ENCODE measurements at regions not wholly inside any gene's neighbourhood (a gene's known extent, or its start where the extent isn't known, plus 50 kb on each side); places are given as distances from the start of the nearest gene placed in this dataset.
"Not testable (repeated sequence)": the region's sequence is repeated elsewhere in the genome, so short reads cannot be mapped to it uniquely, and the experiment has no call there.

GRCh38 chr14:38589747-38590350 is 334.0 kb upstream of the CLEC14A start:
- DNase-seq, result no peak
- Mint-ChIP-seq H3K4me3 (no peak overlapping the region), H3K9me3 (peaks cover 2 to 28% (median 9%) of the 10 kb centered on the region in 6 donors), H3K4me1 (no peaks in the 10 kb centered on the region), H3K36me3 (no peaks in the 10 kb centered on the region), H3K27ac (no peak overlapping the region), H3K27me3 (ENCODE audit: low read depth in 3 of 3) (no peaks in the 10 kb centered on the region)

- H3K36me3 Mint-ChIP-seq, result no peaks in the 10 kb centered on the region
- peaks cover 0 to 26% (median 2%) of the 10 kb centered on the region in 6 donors for H3K9me3 Mint-ChIP-seq
- no peaks in the 10 kb centered on the region for H3K4me1 Mint-ChIP-seq
- no peaks in the 10 kb centered on the region for H3K27me3 Mint-ChIP-seq (ENCODE audit: low read depth in 3 of 3)
- H3K4me3 Mint-ChIP-seq, result no peak overlapping the region
- H3K27ac Mint-ChIP-seq, result no peak overlapping the region
- no peak for DNase-seq
Measured at GRCh38 chr14:38583471-38583870, 327.6 kb upstream of the CLEC14A start.

DNA sequence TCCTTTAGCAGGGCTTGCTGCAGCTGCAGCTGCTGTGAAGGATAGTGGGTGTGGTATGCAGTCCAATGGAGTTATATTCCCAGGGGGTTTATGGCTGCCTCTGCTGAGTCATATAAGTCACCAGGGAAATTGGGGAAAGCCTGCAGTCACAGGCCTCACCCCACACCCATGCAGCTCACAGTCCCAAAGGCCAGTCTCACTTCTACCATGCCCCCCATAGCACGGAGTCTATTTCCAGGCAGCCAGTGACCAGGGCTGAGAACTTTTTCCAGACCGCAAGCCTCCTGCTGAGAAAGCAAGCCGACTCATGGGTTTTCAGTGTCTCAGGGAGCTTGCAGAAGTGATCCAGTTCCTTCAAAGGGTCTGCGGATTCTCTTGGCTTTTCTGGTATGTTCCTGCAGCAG is 322.4 kb upstream of the CLEC14A start:
- Mint-ChIP-seq H3K27ac (no peak overlapping the region), H3K9me3 (peaks cover 1 to 36% (median 6%) of the 10 kb centered on the region in 6 donors), H3K36me3 (no peaks in the 10 kb centered on the region), H3K4me3 (no peak overlapping the region), H3K27me3 (ENCODE audit: low read depth in 3 of 3) (peaks cover 0 to 2% (median 1%) of the 10 kb centered on the region in 3 donors), H3K4me1 (no peaks in the 10 kb centered on the region)
- DNase-seq, result no peak

DNA sequence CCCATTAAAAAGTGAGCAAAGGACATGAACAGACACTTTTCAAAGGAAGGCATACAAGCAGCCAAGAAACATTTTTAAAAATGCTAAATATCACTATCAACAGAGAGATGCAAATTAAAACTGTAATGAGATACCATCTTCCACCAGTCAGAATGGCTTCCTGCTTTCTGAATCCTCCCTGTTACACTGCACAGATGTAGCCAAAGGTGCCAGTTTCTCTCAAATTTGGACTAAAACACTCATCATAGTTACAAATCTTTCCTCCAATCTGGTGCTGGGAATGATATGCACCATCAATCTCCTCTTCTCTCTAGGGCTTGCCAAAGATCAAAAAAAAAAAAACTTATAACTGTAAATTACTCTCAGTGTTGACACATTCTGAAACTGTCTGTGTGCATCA is 311.8 kb upstream of the CLEC14A start:
- Mint-ChIP-seq H3K4me3 (no peak overlapping the region), H3K4me1 (no peaks in the 10 kb centered on the region), H3K27ac (no peak overlapping the region), H3K27me3 (ENCODE audit: low read depth in 3 of 3) (peaks cover 0 to 3% (median 0%) of the 10 kb centered on the region in 3 donors), H3K9me3 (peaks cover 1 to 15% (median 8%) of the 10 kb centered on the region in 6 donors), H3K36me3 (no peaks in the 10 kb centered on the region)
- no peak for DNase-seq

DNA sequence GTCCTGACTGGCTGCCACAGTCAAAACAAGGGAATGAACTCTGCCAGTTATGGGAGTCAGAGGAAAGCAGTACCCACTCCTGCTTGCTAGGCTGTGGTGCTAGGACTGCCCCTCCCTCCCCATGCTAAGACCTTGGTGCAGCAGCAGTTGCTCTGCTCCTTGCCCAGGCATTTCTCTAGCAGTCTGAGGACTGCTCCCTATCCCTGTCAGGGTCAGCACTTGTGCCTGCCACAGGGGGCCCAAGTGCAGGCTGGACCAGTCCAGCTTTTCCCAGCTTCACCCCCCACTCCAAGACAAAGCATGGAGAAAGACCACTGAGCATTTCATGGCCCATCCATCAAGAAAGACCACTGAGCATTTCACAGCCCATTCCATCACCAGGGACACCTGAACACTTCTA is 305.8 kb upstream of the CLEC14A start:
- peaks cover 0 to 3% (median 1%) of the 10 kb centered on the region in 3 donors for H3K27me3 Mint-ChIP-seq (ENCODE audit: low read depth in 3 of 3)
- H3K4me3 Mint-ChIP-seq, result no peak overlapping the region
- H3K36me3 Mint-ChIP-seq, result peaks cover 0 to 5% (median 0%) of the 10 kb centered on the region in 3 donors
- H3K4me1 Mint-ChIP-seq, result no peaks in the 10 kb centered on the region
- peaks cover 6 to 46% (median 21%) of the 10 kb centered on the region in 6 donors for H3K9me3 Mint-ChIP-seq
- no peak for DNase-seq
- no peak overlapping the region for H3K27ac Mint-ChIP-seq

GRCh38 chr14:38559711-38560110 is 303.8 kb upstream of the CLEC14A start:
- H3K9me3 Mint-ChIP-seq, result peaks cover 6 to 41% (median 23%) of the 10 kb centered on the region in 6 donors
- H3K4me3 Mint-ChIP-seq, result no peak overlapping the region
- H3K27me3 Mint-ChIP-seq (ENCODE audit: low read depth in 3 of 3), result peaks cover 0 to 3% (median 1%) of the 10 kb centered on the region in 3 donors

DNA sequence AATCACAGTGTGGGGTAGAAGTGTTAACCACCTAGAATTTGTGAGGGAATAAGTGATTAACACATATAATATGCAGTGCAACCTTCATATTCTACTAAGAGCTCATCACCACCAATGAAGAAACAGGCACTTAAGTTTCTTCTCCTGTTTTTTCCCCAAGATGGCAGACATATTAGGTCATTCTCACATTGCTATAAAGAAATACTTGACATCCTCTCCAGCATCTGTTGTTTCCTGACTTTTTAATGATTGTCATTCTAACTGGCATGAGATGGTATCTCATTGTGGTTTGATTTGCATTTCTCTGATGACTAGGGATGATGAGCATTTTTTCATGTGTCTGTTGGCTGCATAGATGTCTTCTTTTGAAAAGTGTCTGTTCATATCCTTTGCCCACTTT is 301.5 kb upstream of the CLEC14A start:
- not testable (repeated sequence) for H3K27me3 Mint-ChIP-seq (ENCODE audit: low read depth in 3 of 3); H3K4me3 Mint-ChIP-seq; H3K36me3 Mint-ChIP-seq; H3K27ac Mint-ChIP-seq; H3K4me1 Mint-ChIP-seq; DNase-seq
- peaks cover 6 to 30% (median 20%) of the 10 kb centered on the region in 6 donors for H3K9me3 Mint-ChIP-seq

More at GRCh38 chr14:38559711-38560110, 303.8 kb upstream of the CLEC14A start:
- Mint-ChIP-seq H3K27ac (no peak overlapping the region), H3K36me3 (peaks cover 0 to 5% (median 0%) of the 10 kb centered on the region in 3 donors), H3K4me1 (no peaks in the 10 kb centered on the region)
- no peak for DNase-seq

DNA sequence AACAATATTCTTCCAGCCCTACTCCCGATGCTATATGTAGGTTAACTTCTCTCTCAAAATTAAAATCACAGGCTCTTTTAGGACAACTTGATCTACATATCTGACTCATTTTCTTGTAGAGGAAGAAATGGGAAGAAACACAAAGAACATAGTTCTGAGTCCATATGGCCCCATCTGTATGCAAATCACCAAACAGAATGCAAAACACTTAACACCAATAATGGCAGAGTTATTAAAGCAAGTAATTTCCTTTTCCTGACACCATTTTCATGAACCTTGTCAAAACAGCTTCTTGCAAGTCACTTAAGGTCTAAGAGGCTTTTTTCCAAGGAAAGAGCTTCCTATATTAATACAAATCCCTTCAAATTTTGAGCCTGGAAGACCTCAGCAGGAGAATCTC is 300.4 kb upstream of the CLEC14A start:
- peaks cover 5 to 29% (median 14%) of the 10 kb centered on the region in 6 donors for H3K9me3 Mint-ChIP-seq
- H3K36me3 Mint-ChIP-seq, result peaks cover 0 to 5% (median 0%) of the 10 kb centered on the region in 3 donors
- no peak overlapping the region for H3K27ac Mint-ChIP-seq
- H3K27me3 Mint-ChIP-seq (ENCODE audit: low read depth in 3 of 3), result peaks cover 0 to 1% (median 0%) of the 10 kb centered on the region in 3 donors
- no peaks in the 10 kb centered on the region for H3K4me1 Mint-ChIP-seq
- no peak for DNase-seq
- no peak overlapping the region for H3K4me3 Mint-ChIP-seq

GRCh38 chr14:38554026-38554425 is 298.1 kb upstream of the CLEC14A start:
- Mint-ChIP-seq H3K36me3 (no peaks in the 10 kb centered on the region), H3K27ac (no peak overlapping the region), H3K4me3 (no peak overlapping the region), H3K4me1 (no peaks in the 10 kb centered on the region), H3K9me3 (peaks cover 6 to 18% (median 11%) of the 10 kb centered on the region in 6 donors), H3K27me3 (ENCODE audit: low read depth in 3 of 3) (peaks cover 0 to 2% (median 1%) of the 10 kb centered on the region in 3 donors)
- no peak for DNase-seq

GRCh38 chr14:38553586-38553985 is 297.7 kb upstream of the CLEC14A start:
- no peak for DNase-seq
- no peak overlapping the region for H3K27ac Mint-ChIP-seq
- H3K4me3 Mint-ChIP-seq, result no peak overlapping the region
- no peaks in the 10 kb centered on the region for H3K4me1 Mint-ChIP-seq
- H3K9me3 Mint-ChIP-seq, result peaks cover 5 to 14% (median 10%) of the 10 kb centered on the region in 6 donors
- no peaks in the 10 kb centered on the region for H3K36me3 Mint-ChIP-seq
- H3K27me3 Mint-ChIP-seq (ENCODE audit: low read depth in 3 of 3), result peaks cover 0 to 3% (median 1%) of the 10 kb centered on the region in 3 donors

GRCh38 chr14:38549564-38549963 is 293.7 kb upstream of the CLEC14A start:
- no peak overlapping the region for H3K4me3 Mint-ChIP-seq
- H3K36me3 Mint-ChIP-seq, result no peaks in the 10 kb centered on the region
- H3K27ac Mint-ChIP-seq, result no peak overlapping the region
- DNase-seq, result no peak
- peaks cover 0 to 7% (median 3%) of the 10 kb centered on the region in 6 donors for H3K9me3 Mint-ChIP-seq
- H3K27me3 Mint-ChIP-seq (ENCODE audit: low read depth in 3 of 3), result peaks cover 0 to 3% (median 0%) of the 10 kb centered on the region in 3 donors
- H3K4me1 Mint-ChIP-seq, result no peaks in the 10 kb centered on the region

GRCh38 chr14:38547961-38548490 is 292.1 kb upstream of the CLEC14A start:
- no peak for DNase-seq
- peaks cover 1 to 13% (median 5%) of the 10 kb centered on the region in 6 donors for H3K9me3 Mint-ChIP-seq
- no peaks in the 10 kb centered on the region for H3K4me1 Mint-ChIP-seq
- H3K27ac Mint-ChIP-seq, result no peak overlapping the region
- H3K4me3 Mint-ChIP-seq, result no peak overlapping the region
- H3K27me3 Mint-ChIP-seq (ENCODE audit: low read depth in 3 of 3), result peaks cover 0 to 3% (median 0%) of the 10 kb centered on the region in 3 donors
- no peaks in the 10 kb centered on the region for H3K36me3 Mint-ChIP-seq

DNA sequence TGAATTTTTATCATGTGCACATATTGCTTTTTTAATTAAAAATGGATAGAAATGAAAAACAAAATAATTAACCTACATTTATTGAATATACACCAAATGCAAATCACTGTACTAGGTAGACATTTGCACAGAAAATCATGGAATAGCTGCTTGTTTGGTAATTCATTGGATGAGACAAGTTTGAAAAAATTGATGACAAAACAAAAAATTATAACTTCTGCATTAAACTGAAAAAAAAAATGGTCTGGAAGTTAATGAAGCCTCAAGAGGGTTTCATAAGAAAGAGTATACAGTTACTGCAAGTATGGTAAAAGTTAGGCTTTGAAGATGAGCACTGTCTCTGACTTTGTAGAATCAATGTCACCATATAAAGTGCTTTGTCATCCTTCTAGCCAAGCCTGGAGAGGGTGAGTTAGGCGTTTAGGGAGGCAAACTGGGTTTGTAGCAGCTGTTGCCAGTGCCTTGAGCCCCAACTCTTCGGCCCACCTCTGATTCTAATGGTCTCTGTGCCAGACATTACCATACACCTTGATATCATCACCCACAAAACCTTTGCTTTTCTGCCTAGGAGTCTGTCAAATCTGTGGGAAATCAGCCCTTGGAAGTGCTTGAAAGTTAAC is 291.1 kb upstream of the CLEC14A start:
- Mint-ChIP-seq H3K36me3 (no peaks in the 10 kb centered on the region), H3K4me3 (no peak overlapping the region), H3K9me3 (peaks cover 1 to 14% (median 5%) of the 10 kb centered on the region in 6 donors), H3K27me3 (ENCODE audit: low read depth in 3 of 3) (peaks cover 0 to 3% (median 0%) of the 10 kb centered on the region in 3 donors), H3K27ac (no peak overlapping the region), H3K4me1 (no peaks in the 10 kb centered on the region)
- no peak for DNase-seq

DNA sequence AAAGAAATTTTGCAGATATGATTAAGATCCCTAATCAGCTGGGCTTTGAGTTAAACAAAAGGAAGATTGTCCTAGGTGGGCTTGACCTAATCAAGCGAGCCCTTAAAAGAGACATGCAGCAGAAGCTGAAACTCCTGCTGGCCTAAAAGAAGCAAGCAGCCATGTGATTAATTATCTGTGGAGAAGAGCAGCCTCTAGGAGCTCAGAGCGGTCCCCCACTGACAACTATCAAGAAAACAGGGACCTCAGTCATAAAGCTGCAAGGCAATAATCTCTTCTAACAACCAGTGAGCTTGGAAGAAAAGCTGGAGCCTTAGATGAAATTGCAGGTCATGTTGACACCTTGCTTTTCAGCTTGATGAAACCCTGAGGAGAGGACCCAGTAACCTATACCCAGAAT is 288.9 kb upstream of the CLEC14A start:
- no peaks in the 10 kb centered on the region for H3K4me1 Mint-ChIP-seq
- no peak overlapping the region for H3K4me3 Mint-ChIP-seq
- DNase-seq, result no peak
- peaks cover 0 to 3% (median 2%) of the 10 kb centered on the region in 3 donors for H3K27me3 Mint-ChIP-seq (ENCODE audit: low read depth in 3 of 3)
- peaks cover 1 to 19% (median 6%) of the 10 kb centered on the region in 6 donors for H3K9me3 Mint-ChIP-seq
- H3K27ac Mint-ChIP-seq, result no peak overlapping the region
- no peaks in the 10 kb centered on the region for H3K36me3 Mint-ChIP-seq

Measured in immature natural killer cell (primary cell).